ENCODE measurements at regions not wholly inside any gene's neighbourhood (a gene's known extent, or its start where the extent isn't known, plus 50 kb on each side); places are given as distances from the start of the nearest gene placed in this dataset.

DNA sequence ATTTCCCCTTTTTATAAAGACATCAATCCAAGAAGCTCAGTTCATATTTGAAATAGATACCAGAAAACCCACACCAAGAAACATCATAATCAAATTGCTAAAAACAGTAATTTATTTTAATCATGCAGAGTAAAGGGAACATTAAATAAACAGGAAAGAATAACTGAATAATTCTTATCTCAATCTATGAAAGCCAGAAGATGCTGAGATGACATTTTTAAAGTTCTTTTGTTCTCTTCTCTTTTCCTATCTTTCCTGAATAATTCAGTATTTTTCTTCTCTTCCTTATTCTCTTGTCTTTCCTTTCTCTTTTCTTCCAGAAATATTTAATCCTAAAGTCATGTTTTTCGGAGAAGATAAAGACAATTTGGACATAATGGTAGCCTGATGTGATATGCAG, 259.0 kb upstream of the OPRM1 start:
- TF ChIP-seq CTCF (IDR thresholded peaks at IDR 0.05): no peak
- TF ChIP-seq EP300 (IDR thresholded peaks at IDR 0.05): no peak
- no peak for TF ChIP-seq POLR2A (IDR thresholded peaks at IDR 0.05)
